Activated T-cell treated with anti-CD3 and anti-CD28 coated beads for 24 hours (primary cell): ENCODE measurements at regions not wholly inside any gene's neighbourhood (a gene's known extent, or its start where the extent isn't known, plus 50 kb on each side); places are given as distances from the start of the nearest gene placed in this dataset.
"Not testable (repeated sequence)": the region's sequence is repeated elsewhere in the genome, so short reads cannot be mapped to it uniquely, and the experiment has no call there.

Experiments used
- DNase-seq: peaks from one replicate; pipeline ENCODE4 v3.0.0-alpha.2; 2020; ENCODE audit warnings: low read depth

DNA sequence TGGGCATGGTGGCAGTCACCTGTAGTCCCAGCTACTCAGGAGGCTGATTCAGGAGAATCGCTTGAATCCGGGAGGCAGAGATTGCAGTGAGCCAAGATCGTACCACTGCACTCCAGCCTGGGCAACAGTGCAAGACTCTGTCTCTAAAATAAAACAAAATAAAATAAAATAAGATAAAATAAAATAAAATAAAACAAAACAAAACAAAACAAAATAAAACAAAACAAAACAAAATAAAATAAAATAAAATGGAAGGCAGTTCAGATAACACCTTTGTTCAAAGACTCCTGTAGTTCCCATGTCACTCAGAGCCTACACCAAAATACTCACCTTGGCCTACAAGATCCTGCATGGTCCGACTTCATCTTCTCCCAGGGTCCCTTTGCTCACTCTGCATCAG lies 61.3 kb downstream of the SYF2 start:
- not testable (repeated sequence) for DNase-seq

DNA sequence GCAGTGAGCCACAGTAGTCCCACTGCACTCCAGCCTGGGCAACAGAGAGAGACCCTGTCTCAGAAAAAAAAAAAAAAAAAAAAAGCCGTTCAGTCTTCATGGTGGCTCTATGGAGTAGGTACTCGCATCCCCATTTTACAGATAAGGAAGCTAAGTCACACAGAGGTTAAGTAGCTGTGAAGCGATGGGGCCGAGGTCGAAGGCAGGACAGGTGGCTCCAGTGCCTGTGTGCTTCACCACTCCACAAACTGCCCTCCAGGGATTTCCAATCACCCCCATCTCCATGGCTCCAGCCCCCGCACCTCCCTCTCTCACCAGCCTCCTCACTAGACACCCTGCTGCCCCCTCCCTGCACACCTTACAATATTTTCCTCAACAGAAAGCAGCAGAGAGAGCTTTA lies 61.9 kb downstream of the SYF2 start:
- DNase-seq: no peak

DNA sequence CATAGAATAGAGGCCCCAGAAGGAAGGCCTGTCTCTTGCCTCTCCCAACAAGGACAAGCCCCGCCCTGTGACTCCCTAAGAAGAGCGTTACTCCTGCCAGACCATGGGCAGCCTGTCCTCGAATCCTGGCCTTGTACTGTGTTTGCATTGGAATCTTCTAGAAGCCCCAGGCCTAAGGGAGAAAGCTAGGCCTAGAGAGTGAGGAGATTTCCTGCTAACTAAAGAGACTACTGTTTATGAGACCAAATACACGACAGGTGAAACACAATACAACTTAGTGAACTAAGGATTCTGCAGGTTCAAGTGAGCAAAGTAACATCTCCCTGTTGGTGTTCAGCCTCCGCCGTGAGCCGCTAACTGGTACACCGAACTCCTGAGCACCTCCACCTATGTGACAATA lies 62.7 kb downstream of the SYF2 start:
- DNase-seq: no peak

DNA sequence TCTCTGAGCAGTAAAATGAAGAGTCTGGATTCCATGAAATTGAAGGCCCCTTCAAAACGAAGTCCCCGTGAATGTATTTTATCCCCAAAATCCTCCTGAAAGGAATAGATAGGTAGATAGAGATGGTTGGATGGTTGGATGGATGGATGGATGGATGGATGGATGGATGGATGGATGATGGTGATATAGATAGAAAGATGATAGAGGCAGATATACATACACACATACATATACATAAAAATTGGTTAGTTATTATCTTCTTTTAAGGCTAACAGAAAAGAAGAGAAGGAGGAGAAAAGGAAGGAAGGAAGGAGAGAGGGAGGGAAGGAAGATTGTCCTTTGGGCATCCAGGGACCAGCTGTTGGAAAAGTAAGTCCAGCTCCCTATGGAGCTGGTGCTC lies 63.1 kb downstream of the SYF2 start:
- no peak for DNase-seq

DNA sequence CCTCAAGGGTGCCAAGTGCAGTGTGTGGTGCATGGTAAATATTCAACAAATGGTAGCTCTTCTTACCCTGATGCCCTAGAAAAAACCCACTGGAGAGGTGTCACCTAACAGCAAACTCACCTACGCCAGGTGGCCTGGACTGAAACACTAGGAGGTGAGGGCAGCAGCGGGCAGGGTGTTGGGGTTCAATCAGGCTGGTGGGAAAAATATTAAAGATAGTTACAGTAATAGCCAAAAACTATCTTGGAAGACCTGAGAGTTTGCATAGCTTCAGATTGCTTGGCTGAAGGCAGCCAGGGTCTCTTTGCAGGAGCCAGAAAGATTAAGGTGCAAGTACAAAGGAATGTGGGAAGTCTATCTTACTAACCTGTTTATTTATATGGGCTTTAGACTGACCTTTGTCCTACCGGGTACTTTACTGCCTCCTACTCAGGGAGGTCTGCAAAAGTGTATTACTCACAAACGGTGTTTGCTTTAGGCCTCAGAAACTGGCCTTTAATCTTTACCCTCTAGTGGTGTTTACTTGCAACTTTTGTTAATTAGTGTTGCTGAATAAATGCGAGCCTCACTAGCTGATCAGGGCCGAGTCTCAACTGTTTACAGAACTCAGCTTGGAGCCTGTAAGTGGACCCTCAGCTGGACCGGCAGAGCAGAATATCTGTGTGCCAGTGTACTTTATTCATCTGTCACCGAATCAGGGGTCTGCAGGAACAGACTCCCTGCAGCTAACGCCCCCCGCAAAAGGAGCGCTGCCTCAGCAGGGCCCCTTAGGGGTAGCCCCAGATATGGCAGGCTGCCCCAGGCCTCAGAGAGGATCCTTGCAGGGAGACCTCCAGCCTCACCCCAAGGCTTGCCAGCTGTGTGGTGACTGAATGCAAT lies 63.9 kb downstream of the SYF2 start:
- DNase-seq: no peak

DNA sequence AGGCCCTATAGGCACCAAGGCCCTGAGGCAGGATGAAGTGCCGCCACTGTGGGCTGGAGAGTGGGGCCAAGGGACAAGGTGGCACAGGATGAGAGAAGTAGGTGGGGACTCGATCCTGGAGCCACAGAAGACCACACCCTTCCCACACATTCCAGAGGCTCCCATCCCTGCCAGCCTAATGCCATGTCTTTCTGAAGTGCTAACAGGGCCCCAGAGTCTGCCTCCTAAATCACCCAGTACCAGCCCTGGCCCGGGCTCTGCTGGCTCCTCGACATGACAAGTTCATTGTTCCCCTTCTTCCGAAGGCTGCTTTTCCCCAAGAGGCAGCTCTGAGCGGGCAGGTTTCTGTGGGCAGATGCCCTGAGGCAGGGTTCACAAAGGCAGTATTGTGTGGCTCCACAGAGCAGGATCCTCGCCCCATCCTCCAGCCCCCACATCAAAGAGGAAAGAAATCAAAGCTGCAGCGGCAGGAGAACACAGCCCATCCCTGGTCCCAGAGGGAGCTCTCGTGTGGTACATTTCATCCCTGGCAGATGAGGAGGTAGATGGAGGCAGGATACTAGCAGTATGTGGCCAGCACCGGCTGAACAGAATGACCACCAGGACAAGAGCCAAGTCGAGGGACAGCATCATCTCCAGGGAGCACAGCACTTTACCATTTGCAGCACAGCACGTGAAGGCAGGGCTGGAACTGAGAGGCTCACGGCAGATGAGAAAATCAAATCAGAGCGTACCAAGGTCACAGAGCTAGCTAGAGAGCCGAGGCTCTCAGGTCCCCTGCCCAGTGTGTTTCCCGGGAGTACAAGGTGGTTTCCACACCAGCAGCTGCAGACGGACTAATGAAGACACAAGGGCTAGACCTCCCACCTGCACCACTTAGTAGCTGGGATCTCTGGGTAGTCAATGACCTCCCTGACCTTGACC lies 64.8 kb downstream of the SYF2 start:
- no peak for DNase-seq

DNA sequence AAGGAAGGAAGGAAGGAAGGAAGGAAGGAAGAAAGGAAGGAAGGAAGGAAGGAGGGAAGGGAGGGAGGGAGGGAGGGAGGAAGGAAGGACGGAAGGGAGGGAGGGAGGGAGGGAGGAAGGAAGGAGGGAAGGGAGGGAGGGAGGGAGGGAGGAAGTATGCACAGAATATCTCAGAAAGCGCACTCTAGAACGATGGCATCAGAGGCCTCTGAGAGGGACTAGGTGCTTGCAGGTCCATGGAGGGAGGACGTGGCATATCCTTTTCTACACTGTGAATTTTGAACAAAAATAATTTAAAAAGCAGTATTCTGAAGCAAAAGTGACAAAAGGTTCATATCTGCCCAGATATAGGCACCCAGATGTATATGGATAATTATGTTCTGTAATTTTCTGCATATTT lies 65.5 kb downstream of the SYF2 start:
- no peak for DNase-seq

DNA sequence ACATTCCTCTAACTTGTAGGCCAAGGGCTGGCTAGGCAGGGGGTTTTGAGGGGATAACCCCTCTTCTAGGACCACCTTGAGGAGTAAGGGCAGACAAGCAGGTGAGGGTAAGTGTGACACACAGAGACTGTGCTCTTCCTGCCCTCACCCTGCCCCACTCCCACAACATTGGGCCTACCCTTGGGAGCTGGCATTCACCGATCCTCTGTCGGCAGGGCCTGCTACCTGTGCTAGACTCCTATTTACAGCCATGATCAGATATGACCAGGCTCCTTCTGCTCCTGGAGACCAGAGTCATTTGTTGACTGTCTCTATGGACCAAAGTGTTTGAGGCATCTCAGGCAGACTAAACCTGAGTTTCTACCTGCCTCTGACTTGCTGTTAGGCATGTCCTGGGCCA lies 68.3 kb downstream of the SYF2 start:
- no peak for DNase-seq

DNA sequence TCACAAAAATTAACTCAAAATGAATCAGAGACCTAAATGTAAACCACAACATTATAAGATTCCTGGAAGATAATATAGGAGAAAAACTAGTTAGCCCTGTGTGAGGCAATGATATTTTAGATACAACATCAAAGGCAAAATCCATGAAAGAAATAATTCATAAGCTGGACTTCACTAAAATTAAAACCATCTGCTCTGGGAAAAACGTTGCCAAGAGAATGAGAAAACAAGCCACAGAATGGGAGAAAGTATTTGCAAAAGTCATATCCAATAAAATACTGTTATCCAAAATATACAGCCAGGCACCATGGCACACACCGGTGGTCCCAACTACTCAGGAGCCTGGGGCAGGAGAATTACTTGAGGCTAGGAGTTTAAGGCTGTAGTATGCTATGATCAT lies 70.3 kb downstream of the SYF2 start:
- no peak for DNase-seq

DNA sequence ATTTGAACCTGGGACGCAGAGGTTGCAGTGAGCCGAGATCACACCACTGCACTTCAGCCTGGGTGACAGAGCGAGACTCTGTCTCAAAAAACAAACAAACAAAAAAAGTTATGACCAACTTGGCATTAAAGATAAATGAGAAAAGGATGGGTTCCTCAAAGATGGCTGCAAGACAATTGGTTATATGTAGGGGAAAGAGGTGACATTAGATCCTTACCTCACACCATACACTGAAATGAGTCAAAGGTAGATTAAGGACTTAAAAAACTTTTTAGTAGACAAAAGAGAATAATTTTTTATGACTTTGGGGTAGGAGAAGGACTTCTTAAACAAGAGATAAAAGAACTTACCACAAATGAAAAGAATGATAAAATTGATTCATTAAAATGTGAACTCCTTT lies 74.5 kb downstream of the SYF2 start:
- no peak for DNase-seq

DNA sequence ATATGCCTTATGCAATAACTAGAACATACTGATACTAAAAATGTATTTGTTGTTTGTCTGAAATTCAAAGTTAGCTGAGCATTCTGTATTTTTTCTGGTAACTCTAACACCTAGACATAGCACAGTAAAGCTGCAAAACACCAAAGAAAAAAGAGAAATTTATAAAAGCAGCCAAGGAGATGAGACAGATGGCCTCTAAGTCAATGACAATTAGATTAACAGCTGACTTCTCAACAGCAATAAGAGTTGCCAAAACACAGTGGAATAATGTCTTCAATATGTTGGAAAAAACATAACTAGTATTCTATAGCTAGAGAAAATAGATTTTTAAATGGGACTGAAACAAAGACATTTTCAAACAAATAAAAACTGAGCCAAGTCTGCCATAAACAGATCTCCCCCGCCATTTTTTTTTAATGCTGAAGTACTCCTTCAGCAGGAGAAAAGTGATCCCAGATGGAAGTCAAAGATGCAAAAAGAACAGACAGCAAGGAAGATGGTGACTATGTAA lies 81.3 kb downstream of the SYF2 start:
- no peak for DNase-seq

DNA sequence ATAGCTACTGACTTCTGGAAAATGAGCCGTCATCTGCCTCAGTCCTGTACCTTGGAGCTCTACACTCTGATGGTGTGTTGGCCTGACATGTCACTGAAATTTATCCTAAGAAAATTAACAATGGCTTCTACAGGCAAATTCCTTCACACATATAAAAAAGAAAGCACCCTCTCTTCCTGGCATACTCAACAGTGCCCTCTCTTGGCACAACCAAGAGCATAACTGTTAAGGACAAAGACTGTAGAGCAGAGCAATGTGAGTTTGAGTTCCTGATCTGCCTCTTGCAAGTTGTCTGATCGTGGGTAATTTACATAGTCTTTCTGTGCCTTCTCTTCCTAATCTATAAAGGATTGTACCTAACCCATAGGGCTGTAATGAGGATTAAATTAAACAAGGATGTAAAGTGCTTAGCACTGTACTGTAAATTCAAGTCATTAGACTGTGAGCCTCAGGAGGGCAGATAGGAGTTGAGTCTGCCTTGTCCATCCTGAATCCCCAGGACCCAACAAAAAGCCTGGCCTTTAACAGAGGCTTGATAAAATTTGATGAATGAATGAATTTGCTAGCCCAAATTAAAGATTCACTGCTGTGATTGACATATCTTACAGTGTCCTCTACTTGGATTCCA lies 83.5 kb downstream of the SYF2 start:
- DNase-seq: no peak

DNA sequence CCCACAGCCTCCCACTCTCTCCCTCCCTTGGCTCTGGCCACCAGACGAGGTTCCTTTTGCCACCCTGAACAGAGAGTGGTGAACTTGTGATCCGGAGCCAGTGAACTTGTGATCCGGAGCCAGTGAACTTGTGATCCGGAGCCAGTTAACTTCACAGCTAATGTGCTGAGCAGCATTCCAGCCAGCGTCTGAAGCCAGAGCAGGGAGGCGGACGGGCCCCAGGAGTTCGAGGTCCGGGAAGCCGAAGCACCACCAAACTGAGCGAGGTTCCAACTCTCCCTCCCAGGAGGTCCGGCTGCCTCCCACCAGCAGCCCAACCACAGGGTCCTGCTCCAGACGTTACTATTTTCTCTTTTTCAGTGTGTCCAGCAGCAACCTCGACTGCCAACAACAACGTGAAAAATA lies 85.8 kb downstream of the SYF2 start:
- DNase-seq: no peak

DNA sequence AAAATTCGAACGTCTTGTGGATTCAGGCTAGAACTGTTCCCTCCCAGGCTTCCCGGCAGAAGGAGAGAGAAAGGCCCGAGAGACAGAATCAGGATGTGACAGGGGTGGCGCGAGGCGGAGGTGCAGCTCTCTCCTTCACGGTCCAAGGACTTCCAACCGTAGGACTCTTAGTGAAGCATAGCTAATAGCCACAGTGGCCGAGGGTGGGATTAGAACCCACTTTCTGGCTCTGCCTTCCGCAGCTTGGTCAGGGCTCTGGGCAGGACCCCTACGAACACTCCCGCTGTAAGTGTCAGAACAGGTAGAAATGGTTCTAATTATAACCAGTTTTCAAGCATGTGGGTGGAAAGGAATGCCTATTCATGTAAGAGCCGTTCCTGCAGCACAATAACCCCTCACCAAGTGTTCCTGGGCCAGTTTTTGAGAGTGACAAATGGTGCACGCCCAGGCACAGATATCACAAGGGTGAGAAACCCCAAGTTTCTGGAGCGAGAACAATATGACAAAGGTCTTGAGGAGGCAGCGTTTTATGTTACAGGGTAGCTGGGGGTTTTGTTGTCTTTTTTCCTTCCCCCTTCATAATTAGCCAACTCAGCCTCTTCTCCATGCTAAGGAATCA lies 86.4 kb downstream of the SYF2 start:
- DNase-seq: no peak

DNA sequence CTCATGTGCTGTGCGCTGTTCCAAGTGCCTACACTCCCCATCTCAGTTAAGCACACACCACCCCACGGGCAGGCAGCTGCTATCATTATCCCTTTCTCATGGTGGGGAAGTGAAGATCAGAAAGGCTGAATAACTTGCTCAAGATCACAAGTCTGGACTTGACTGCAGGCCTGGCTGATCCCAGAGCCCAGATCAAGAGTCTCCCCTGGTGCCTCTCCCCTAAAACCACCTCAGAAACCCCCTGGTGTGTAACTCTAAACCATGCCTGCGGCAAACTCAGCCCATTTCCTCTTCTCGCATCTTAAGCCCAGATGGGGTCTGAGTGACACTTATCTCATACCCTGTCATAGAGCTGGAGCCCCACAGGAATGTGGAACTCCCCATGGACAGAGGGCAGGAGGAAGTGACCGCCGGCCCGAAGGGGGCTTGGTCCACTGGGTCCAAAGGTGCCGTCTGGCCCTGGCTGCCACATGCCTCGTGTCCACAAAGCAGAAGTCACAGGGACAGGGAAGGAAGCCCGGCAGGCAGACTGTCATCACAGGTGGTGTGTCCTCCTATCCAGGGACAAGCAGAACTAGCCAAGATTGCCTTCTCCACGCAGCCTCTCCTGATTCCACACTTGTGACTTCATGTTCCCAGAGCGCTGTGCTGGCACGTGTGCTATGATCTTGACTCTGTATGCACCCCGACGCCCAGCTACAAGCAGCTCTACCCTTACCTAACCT lies 92.1 kb downstream of the SYF2 start:
- DNase-seq: no peak

DNA sequence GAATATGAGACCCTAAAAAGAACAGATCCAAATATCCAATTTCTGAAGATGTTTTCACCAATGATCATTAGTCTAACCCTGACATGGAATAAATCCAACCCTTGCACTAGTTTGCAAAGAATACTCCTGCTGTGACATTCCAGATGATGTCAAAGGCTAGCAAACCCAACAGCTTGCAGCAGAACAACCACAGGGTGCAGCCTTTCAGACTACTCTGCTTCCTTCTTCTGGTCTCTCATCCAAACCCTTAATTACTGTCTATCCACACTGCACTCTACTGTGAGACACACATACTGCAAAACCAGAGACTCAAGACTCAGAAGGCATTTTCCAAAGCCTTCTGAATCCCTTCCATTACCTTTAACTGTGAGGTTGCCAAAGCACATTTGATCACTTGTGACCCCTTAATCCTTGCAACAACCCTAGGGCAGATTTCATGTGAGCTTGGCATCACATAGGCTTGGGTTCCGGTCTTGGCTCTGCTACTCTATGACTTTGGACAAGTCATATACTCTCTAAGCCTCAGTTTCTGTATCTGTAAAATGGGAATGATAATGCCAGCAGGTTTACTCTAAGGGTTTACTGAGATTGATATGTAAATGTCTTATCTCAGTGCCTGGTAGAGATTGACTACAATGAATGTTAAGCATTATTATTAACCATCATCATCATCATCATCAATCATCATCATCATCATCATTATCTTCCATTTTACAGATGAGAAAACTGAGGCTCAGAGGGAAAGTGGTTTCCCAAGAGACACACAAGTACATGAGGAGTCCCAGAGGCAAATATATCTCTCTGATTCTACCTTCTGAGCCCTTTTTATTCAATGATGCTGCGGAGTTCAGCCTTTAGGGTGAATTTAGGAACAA lies 94.5 kb downstream of the SYF2 start:
- DNase-seq: no peak

DNA sequence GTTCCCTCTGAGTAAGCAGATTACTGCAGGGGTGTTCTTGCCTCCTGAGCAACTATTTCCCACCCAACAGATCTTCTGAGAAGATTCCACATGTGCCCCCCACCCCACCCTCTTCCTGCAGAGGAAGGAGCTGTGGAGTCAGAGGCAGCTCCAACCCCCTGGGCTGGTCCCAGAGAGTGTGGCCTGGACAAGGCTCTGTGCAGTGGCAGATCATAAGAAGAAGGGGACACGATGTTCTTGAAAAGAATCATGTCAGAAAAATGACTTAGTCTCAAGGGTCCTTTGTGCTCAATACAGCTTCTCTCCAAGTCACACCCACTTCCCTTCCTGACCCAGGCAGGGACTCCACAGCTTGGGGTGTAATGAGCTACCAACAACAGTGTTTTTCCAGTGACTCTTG lies 95.2 kb downstream of the SYF2 start:
- DNase-seq: no peak

DNA sequence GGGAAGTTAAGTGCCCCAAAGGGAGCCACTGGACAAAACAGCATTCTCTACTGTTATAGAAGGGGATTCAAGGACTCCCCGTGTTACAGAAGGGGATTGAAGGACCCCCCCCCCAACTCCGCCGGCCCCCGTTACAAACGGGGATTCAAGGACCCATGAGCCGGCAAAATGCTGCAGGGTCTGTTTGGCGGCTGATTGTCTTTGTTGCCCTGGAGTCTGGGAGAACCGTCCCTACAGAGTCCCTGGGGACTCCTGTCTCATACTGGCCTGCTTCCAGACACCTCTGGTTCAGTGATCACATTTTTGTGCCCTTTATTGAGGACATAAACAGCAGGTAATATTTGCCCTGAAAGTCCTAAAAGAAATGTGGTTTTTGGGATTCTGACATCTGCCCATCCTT lies 96.4 kb downstream of the SYF2 start:
- DNase-seq: no peak

DNA sequence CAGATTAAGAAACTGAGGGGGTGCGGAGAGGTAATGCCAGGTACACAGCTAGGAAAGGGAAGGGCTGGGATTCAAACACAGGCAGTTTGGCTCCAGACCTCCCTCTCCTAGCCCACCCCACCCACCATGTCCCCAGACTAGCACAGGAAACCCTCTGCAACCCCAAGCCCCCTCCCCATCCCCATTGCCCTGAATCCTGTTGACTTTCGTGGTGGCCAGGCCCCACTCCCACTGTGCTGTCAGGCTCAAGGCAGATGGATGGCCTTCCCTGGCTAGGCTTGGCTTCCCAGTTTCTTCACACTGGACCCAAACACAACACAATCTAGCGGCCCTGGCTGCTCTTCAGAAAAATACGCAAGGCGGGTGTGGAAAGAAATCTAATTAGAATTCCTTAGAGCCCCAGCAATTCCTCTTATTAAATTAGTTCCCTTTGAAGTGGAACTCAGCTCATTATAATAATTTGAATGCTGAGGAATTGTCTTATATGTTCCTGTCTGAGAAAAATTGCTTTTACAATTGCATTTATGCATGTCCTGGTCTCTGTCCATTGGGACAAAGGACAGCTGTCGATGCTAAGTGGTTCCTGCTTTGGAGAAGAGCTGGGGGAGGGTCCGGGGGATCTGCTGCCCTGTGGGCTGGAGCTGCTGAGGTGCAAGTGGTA lies 97.4 kb downstream of the SYF2 start:
- DNase-seq: no peak

DNA sequence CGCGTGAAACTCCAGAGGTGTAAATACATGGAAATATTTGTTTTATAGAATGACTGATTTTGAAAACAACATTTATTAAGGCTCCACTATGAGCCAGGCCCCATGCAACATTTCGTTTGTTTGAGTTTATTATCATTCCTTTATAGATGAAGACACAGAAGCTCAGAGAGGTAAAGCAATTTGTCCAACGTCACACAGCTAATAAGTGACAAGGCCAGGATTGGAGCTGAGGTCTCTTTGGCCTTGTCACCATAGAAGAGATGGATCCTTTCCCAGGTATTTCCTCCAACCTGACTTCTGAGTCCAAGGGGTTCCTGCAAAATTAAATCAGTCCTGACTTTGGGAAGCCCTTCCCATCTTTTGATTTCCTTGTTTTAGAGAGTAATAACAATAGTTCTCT lies 98.0 kb downstream of the SYF2 start:
- DNase-seq: no peak
